Activated T-helper 1 cell treated with anti-CD3 and anti-CD28 coated beads, Interleukin-12 subunit alpha, Interleukin-12 subunit beta, Interleukin-2, Interleukin-4 antibody, amounts not matched to agents 30 ng/mL and 10 ng/mL and 1 ng/mL, durations not matched to agents 14 hours and 24 hours and 36 hours (primary cell): ENCODE measurements at regions not wholly inside any gene's neighbourhood (a gene's known extent, or its start where the extent isn't known, plus 50 kb on each side); places are given as distances from the start of the nearest gene placed in this dataset.

Source experiments
- DNase-seq: peaks from one replicate; pipeline ENCODE4 v3.0.0; 2021; ENCODE audit warnings: low spot score
- H3K27ac Mint-ChIP-seq: one replicate; pipeline ENCODE4 v1.8.0; 2021; ENCODE audit warnings: mild to moderate bottlenecking, mixed read lengths
- H3K27me3 Mint-ChIP-seq: one replicate; pipeline ENCODE4 v1.8.0; 2022; ENCODE audit warnings: mild to moderate bottlenecking, moderate library complexity, mixed read lengths; ENCODE audit not compliant: insufficient read depth
- H3K36me3 Mint-ChIP-seq: one replicate; pipeline ENCODE4 v1.8.0; 2021; ENCODE audit warnings: low read depth, mixed read lengths
- H3K4me1 Mint-ChIP-seq: one replicate; pipeline ENCODE4 v1.8.0; 2021; ENCODE audit warnings: low read depth, mixed read lengths
- H3K4me3 Mint-ChIP-seq: one replicate; pipeline ENCODE4 v1.8.0; 2021; ENCODE audit warnings: mild to moderate bottlenecking, moderate library complexity, mixed read lengths
- H3K9me3 Mint-ChIP-seq: one replicate; pipeline ENCODE4 v1.8.0; 2021; ENCODE audit warnings: mixed read lengths
- intact Hi-C: fragments of 100-400 bp; cut with micrococcal nuclease; formaldehyde crosslinking; loops from one replicate; pipeline ENCODE4 v1.15.1; 2024

GRCh38 chr9:12457237-12457636 is 235.9 kb upstream of the TYRP1 start:
- intact Hi-C loops, result no loop called here
- Mint-ChIP-seq H3K27ac (no peak overlapping the region), H3K27me3 (no peaks in the 10 kb centered on the region), H3K4me1 (no peaks in the 10 kb centered on the region), H3K9me3 (no peaks in the 10 kb centered on the region), H3K36me3 (no peaks in the 10 kb centered on the region), H3K4me3 (no peak overlapping the region)
- DNase-seq, result no peak

- H3K4me1 Mint-ChIP-seq, result no peaks in the 10 kb centered on the region
- H3K36me3 Mint-ChIP-seq, result no peaks in the 10 kb centered on the region
- H3K27me3 Mint-ChIP-seq, result no peaks in the 10 kb centered on the region
- H3K4me3 Mint-ChIP-seq, result no peak overlapping the region
- no peaks in the 10 kb centered on the region for H3K9me3 Mint-ChIP-seq
- no peak for DNase-seq
- no peak overlapping the region for H3K27ac Mint-ChIP-seq
- intact Hi-C loops, result no loop called here
These were observed 231.3 kb upstream of the TYRP1 start for GRCh38 chr9:12461763-12462460.

- Mint-ChIP-seq H3K4me1 (no peaks in the 10 kb centered on the region), H3K9me3 (no peaks in the 10 kb centered on the region), H3K27me3 (no peaks in the 10 kb centered on the region), H3K27ac (no peak overlapping the region), H3K36me3 (no peaks in the 10 kb centered on the region), H3K4me3 (no peak overlapping the region)
- DNase-seq, result no peak
- intact Hi-C loops, result no loop called here
These were observed 230.3 kb upstream of the TYRP1 start for GRCh38 chr9:12462861-12463260.

GRCh38 chr9:12463641-12464040 is 229.5 kb upstream of the TYRP1 start:
- Mint-ChIP-seq H3K27ac (no peak overlapping the region), H3K4me3 (no peak overlapping the region), H3K27me3 (no peaks in the 10 kb centered on the region), H3K9me3 (no peaks in the 10 kb centered on the region), H3K4me1 (no peaks in the 10 kb centered on the region), H3K36me3 (no peaks in the 10 kb centered on the region)
- DNase-seq, result no peak
- intact Hi-C loops, result no loop called here

- Mint-ChIP-seq H3K4me1 (no peaks in the 10 kb centered on the region), H3K9me3 (no peaks in the 10 kb centered on the region), H3K27ac (no peak overlapping the region), H3K36me3 (no peaks in the 10 kb centered on the region), H3K4me3 (no peak overlapping the region), H3K27me3 (no peaks in the 10 kb centered on the region)
- intact Hi-C loops, result no loop called here
- DNase-seq, result no peak
These were observed 228.8 kb upstream of the TYRP1 start for GRCh38 chr9:12464400-12464799.

DNA sequence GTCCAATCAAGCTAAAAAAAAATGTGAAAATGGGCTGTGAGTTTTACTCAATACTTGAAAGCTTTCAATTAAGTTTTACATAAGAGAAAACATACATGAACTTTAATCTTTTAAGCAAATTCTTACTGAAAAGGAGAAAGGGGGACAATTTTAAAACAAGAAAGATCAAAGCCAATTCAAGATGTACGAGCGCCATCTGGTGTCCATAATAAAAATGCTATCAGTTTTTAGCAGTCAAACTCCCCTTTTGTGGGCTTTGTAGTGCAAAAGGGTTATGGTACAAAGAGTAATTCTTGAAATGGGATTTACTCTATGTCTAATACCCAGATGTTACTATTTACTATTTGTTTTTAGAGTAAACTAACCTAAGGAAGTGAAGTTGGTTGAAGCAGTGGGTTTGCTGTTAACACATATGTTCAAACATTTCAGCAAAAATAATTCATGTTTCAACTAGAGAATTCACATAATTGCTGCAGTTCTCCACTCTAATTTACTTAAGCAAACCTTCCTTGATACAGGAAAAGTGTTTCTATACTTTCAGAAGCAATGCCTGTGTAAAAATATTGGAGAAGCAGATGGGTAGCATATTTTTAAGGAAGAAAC is 228.2 kb upstream of the TYRP1 start:
- Mint-ChIP-seq H3K27me3 (no peaks in the 10 kb centered on the region), H3K4me1 (no peaks in the 10 kb centered on the region), H3K9me3 (no peaks in the 10 kb centered on the region), H3K36me3 (no peaks in the 10 kb centered on the region), H3K4me3 (no peak overlapping the region), H3K27ac (no peak overlapping the region)
- intact Hi-C loops, result no loop called here
- DNase-seq, result no peak

- no peaks in the 10 kb centered on the region for H3K36me3 Mint-ChIP-seq
- intact Hi-C loops, result no loop called here
- no peak for DNase-seq
These were observed 224.1 kb upstream of the TYRP1 start for GRCh38 chr9:12469084-12469483.

GRCh38 chr9:12494411-12494810 is 198.8 kb upstream of the TYRP1 start:
- Mint-ChIP-seq H3K36me3 (no peaks in the 10 kb centered on the region), H3K4me3 (no peak overlapping the region), H3K4me1 (no peaks in the 10 kb centered on the region), H3K9me3 (no peaks in the 10 kb centered on the region), H3K27ac (no peak overlapping the region), H3K27me3 (no peaks in the 10 kb centered on the region)
- intact Hi-C loops, result no loop called here
- DNase-seq, result no peak

More at GRCh38 chr9:12469084-12469483, 224.1 kb upstream of the TYRP1 start:
- H3K4me3 Mint-ChIP-seq, result no peak overlapping the region
- H3K9me3 Mint-ChIP-seq, result peaks cover 3% of the 10 kb centered on the region
- no peak overlapping the region for H3K27ac Mint-ChIP-seq
- no peaks in the 10 kb centered on the region for H3K4me1 Mint-ChIP-seq
- no peaks in the 10 kb centered on the region for H3K27me3 Mint-ChIP-seq

GRCh38 chr9:12497790-12498189 is 195.4 kb upstream of the TYRP1 start:
- no peaks in the 10 kb centered on the region for H3K36me3 Mint-ChIP-seq
- H3K4me1 Mint-ChIP-seq, result no peaks in the 10 kb centered on the region
- DNase-seq, result no peak
- H3K9me3 Mint-ChIP-seq, result no peaks in the 10 kb centered on the region
- no peak overlapping the region for H3K27ac Mint-ChIP-seq
- H3K4me3 Mint-ChIP-seq, result no peak overlapping the region
- intact Hi-C loops, result no loop called here
- H3K27me3 Mint-ChIP-seq, result no peaks in the 10 kb centered on the region

DNA sequence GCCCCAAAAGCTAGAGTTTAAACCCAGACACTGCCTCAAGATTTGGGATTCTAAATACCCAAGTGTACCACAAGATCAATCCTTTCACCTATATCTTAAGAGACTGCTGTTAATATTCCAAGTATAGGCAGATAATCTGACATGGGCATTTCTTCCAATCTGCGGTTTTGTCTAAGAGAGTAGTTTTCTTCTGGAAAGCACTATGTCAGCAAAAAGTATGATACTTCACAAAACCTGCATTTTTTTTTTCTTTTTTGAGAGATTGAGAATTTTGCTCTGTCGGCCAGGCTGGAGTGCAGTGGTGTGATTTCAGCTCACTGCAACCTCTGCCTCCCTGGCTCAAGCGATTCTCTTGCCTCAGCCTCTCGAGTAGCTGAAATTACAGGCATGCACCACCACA is 190.7 kb upstream of the TYRP1 start:
- Mint-ChIP-seq H3K4me1 (no peaks in the 10 kb centered on the region), H3K36me3 (no peaks in the 10 kb centered on the region), H3K27ac (no peak overlapping the region), H3K9me3 (peaks cover 14% of the 10 kb centered on the region), H3K4me3 (no peak overlapping the region), H3K27me3 (no peaks in the 10 kb centered on the region)
- intact Hi-C loops, result no loop called here
- no peak for DNase-seq

DNA sequence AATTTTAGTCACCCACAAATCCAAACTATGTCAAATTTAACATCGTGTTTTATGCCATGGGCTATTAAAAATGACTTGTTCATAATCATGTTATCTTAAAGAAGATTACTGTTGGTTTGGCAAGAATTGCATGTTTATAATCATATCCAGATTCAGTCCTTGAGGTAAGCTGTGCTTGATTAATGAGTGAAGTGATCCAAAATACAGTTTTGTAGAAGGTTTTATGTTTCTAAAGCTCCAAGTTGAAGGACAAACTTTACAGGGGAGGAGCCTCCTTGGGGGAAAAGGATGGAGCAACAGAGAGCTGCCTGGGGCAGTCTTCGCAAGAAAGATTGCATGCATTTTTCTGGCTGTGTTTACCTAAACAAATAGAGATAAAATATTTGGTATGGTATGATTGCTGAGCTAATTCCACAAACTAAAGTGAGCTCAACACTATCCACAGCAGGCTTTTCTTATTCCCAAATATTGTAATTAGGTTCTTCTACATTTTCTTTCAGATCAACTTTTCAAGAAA is 189.5 kb upstream of the TYRP1 start:
- Mint-ChIP-seq H3K9me3 (peaks cover 14% of the 10 kb centered on the region), H3K4me3 (no peak overlapping the region), H3K4me1 (no peaks in the 10 kb centered on the region), H3K27ac (no peak overlapping the region), H3K27me3 (no peaks in the 10 kb centered on the region), H3K36me3 (no peaks in the 10 kb centered on the region)
- intact Hi-C loops, result no loop called here
- no peak for DNase-seq

DNA sequence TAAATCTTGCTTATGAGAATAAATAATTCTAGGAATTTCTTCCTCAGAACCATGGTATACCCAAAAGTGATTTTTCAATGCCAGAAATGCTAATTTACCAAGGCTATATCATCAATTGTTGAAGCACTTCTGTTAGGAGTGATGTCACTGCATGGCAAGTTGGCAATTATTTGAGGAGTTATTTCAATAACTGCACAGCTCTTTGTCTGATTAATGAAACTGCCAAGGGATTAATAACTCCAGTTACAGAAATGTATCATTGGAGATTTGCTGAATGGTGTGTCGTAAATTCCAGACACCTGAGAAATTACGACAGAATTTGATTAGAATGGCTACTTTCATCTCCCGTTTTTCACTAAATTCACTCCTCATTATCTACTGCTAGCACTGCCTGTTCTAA is 182.6 kb upstream of the TYRP1 start:
- intact Hi-C loops, result no loop called here
- H3K9me3 Mint-ChIP-seq, result peaks cover 18% of the 10 kb centered on the region
- no peaks in the 10 kb centered on the region for H3K4me1 Mint-ChIP-seq
- no peaks in the 10 kb centered on the region for H3K36me3 Mint-ChIP-seq
- no peak overlapping the region for H3K27ac Mint-ChIP-seq
- no peak overlapping the region for H3K4me3 Mint-ChIP-seq
- DNase-seq, result no peak
- no peaks in the 10 kb centered on the region for H3K27me3 Mint-ChIP-seq

DNA sequence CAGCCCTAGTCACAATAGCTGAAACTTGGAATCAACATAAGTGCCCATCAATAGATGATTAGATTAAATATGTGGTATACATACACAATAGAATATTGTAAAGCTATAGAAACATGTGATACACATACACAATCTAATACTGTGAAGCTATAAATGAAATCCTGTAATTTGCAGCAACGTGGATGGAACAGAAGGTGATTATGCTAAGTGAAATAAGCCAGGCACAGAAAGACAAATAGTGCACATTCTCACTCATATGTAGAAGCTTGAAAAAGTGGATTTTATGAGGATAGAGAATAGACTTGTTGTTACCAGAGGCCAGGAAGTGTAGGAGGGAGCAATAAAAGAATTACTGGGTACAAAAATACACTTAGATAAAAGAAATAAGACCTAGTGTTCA is 181.5 kb upstream of the TYRP1 start:
- no peaks in the 10 kb centered on the region for H3K27me3 Mint-ChIP-seq
- H3K36me3 Mint-ChIP-seq, result no peaks in the 10 kb centered on the region
- H3K4me3 Mint-ChIP-seq, result no peak overlapping the region
- no peaks in the 10 kb centered on the region for H3K4me1 Mint-ChIP-seq
- DNase-seq, result no peak
- peaks cover 11% of the 10 kb centered on the region for H3K9me3 Mint-ChIP-seq
- no peak overlapping the region for H3K27ac Mint-ChIP-seq
- intact Hi-C loops, result no loop called here
